ENCODE measurements at regions not wholly inside any gene's neighbourhood (a gene's known extent, or its start where the extent isn't known, plus 50 kb on each side); places are given as distances from the start of the nearest gene placed in this dataset.

GRCh38 chr18:22846697-22847096 is 86.4 kb upstream of the RBBP8 start:
- Histone ChIP-seq H3K9ac (ENCODE audit: low read depth, low read length) (no peak overlapping the region), H3K4me1 (ENCODE audit: insufficient read depth, low read length) (no peaks in the 10 kb centered on the region), H3K9me3 (ENCODE audit: insufficient read depth, low read length, severe bottlenecking) (no peaks in the 10 kb centered on the region), H3K4me3 (ENCODE audit: low read depth in 1 of 2, low read length in 2 of 2) (no peak overlapping the region), H3K36me3 (ENCODE audit: insufficient read depth, low read length) (no peaks in the 10 kb centered on the region), H3K27ac (ENCODE audit: low read length) (no peak overlapping the region), H3K4me2 (ENCODE audit: insufficient read depth, low read length) (no peak overlapping the region), H4K20me1 (ENCODE audit: insufficient read depth, low read length) (no peaks in the 10 kb centered on the region), H2AFZ (ENCODE audit: low read depth, low read length) (no peak overlapping the region), H3K27me3 (ENCODE audit: insufficient read depth, low read length, poor library complexity) (peaks cover 7% of the 10 kb centered on the region), H3K79me2 (ENCODE audit: insufficient read depth, low read length) (no peaks in the 10 kb centered on the region)
- DNase-seq = no peak
- ATAC-seq (ENCODE audit: insufficient read depth, low read depth) = no peak
- no peak for TF ChIP-seq CTCF (IDR thresholded peaks at IDR 0.05; ENCODE audit: borderline replicate concordance, extremely low read depth, low read length, poor library complexity, severe bottlenecking)
- no peak for TF ChIP-seq EZH2 (IDR thresholded peaks at IDR 0.05; ENCODE audit: borderline replicate concordance, low read depth, low read length, severe bottlenecking)

- ATAC-seq (ENCODE audit: insufficient read depth, low read depth) (no peak), DNase-seq (no peak)
- Histone ChIP-seq H3K4me1 (ENCODE audit: insufficient read depth, low read length) (no peaks in the 10 kb centered on the region), H2AFZ (ENCODE audit: low read depth, low read length) (no peak overlapping the region), H3K9ac (ENCODE audit: low read depth, low read length) (no peak overlapping the region), H3K9me3 (ENCODE audit: insufficient read depth, low read length, severe bottlenecking) (no peaks in the 10 kb centered on the region), H4K20me1 (ENCODE audit: insufficient read depth, low read length) (no peaks in the 10 kb centered on the region), H3K27me3 (ENCODE audit: insufficient read depth, low read length, poor library complexity) (peaks cover 7% of the 10 kb centered on the region), H3K27ac (ENCODE audit: low read length) (no peak overlapping the region), H3K79me2 (ENCODE audit: insufficient read depth, low read length) (no peaks in the 10 kb centered on the region), H3K4me3 (ENCODE audit: low read depth in 1 of 2, low read length in 2 of 2) (no peak overlapping the region), H3K36me3 (ENCODE audit: insufficient read depth, low read length) (no peaks in the 10 kb centered on the region), H3K4me2 (ENCODE audit: insufficient read depth, low read length) (no peak overlapping the region)
- TF ChIP-seq EZH2 (IDR thresholded peaks at IDR 0.05; ENCODE audit: borderline replicate concordance, low read depth, low read length, severe bottlenecking) (no peak), CTCF (IDR thresholded peaks at IDR 0.05; ENCODE audit: borderline replicate concordance, extremely low read depth, low read length, poor library complexity, severe bottlenecking) (no peak)
Measured at GRCh38 chr18:22847392-22847791, 85.7 kb upstream of the RBBP8 start.

GRCh38 chr18:22847867-22848451 is 85.2 kb upstream of the RBBP8 start:
- Histone ChIP-seq H3K27me3 (ENCODE audit: insufficient read depth, low read length, poor library complexity) (peaks cover 7% of the 10 kb centered on the region), H3K9ac (ENCODE audit: low read depth, low read length) (no peak overlapping the region), H3K9me3 (ENCODE audit: insufficient read depth, low read length, severe bottlenecking) (no peaks in the 10 kb centered on the region), H2AFZ (ENCODE audit: low read depth, low read length) (no peak overlapping the region), H3K36me3 (ENCODE audit: insufficient read depth, low read length) (no peaks in the 10 kb centered on the region), H3K27ac (ENCODE audit: low read length) (no peak overlapping the region), H3K79me2 (ENCODE audit: insufficient read depth, low read length) (no peaks in the 10 kb centered on the region), H3K4me2 (ENCODE audit: insufficient read depth, low read length) (no peak overlapping the region), H4K20me1 (ENCODE audit: insufficient read depth, low read length) (no peaks in the 10 kb centered on the region), H3K4me3 (ENCODE audit: low read depth in 1 of 2, low read length in 2 of 2) (no peak overlapping the region), H3K4me1 (ENCODE audit: insufficient read depth, low read length) (no peaks in the 10 kb centered on the region)
- TF ChIP-seq EZH2 (IDR thresholded peaks at IDR 0.05; ENCODE audit: borderline replicate concordance, low read depth, low read length, severe bottlenecking) (no peak), CTCF (IDR thresholded peaks at IDR 0.05; ENCODE audit: borderline replicate concordance, extremely low read depth, low read length, poor library complexity, severe bottlenecking) (no peak)
- no peak for DNase-seq
- no peak for ATAC-seq (ENCODE audit: insufficient read depth, low read depth)

GRCh38 chr18:22848615-22849014 is 84.5 kb upstream of the RBBP8 start:
- Histone ChIP-seq H3K9me3 (ENCODE audit: insufficient read depth, low read length, severe bottlenecking) (no peaks in the 10 kb centered on the region), H3K27ac (ENCODE audit: low read length) (no peak overlapping the region), H3K79me2 (ENCODE audit: insufficient read depth, low read length) (no peaks in the 10 kb centered on the region), H3K4me1 (ENCODE audit: insufficient read depth, low read length) (no peaks in the 10 kb centered on the region), H3K4me2 (ENCODE audit: insufficient read depth, low read length) (no peak overlapping the region), H3K4me3 (ENCODE audit: low read depth in 1 of 2, low read length in 2 of 2) (no peak overlapping the region), H3K36me3 (ENCODE audit: insufficient read depth, low read length) (no peaks in the 10 kb centered on the region), H4K20me1 (ENCODE audit: insufficient read depth, low read length) (no peaks in the 10 kb centered on the region), H2AFZ (ENCODE audit: low read depth, low read length) (no peak overlapping the region), H3K27me3 (ENCODE audit: insufficient read depth, low read length, poor library complexity) (peaks cover 3% of the 10 kb centered on the region), H3K9ac (ENCODE audit: low read depth, low read length) (no peak overlapping the region)
- ATAC-seq (ENCODE audit: insufficient read depth, low read depth) (no peak), DNase-seq (no peak)
- TF ChIP-seq EZH2 (IDR thresholded peaks at IDR 0.05; ENCODE audit: borderline replicate concordance, low read depth, low read length, severe bottlenecking) (no peak), CTCF (IDR thresholded peaks at IDR 0.05; ENCODE audit: borderline replicate concordance, extremely low read depth, low read length, poor library complexity, severe bottlenecking) (no peak)

Data from DND-41 (cell line).